Kidney epithelial cell (primary cell): ENCODE measurements at regions not wholly inside any gene's neighbourhood (a gene's known extent, or its start where the extent isn't known, plus 50 kb on each side); places are given as distances from the start of the nearest gene placed in this dataset.

Source experiments
- DNase-seq: peaks from one replicate; pipeline ENCODE4 v3.0.0-alpha.2; 2010; ENCODE audit warnings: low read depth
- H3K27me3 ChIP-seq: 2 replicates; pipeline ENCODE4 v1.6.0; 2011; ENCODE audit warnings: low read length; ENCODE audit not compliant: control insufficient read depth, insufficient read depth
- H3K36me3 ChIP-seq: 2 replicates; pipeline ENCODE4 v1.5.1; 2011; ENCODE audit warnings: low read length; ENCODE audit not compliant: control insufficient read depth, insufficient read depth
- H3K4me3 ChIP-seq: 2 replicates; pipeline ENCODE4 v1.5.1; 2011; ENCODE audit warnings: low read depth, mild to moderate bottlenecking, control low read depth, low read length
- TF ChIP-seq, protein P1 (sequence below): IDR thresholded peaks from 2 replicates; pipeline ENCODE4 v1.5.1; 2011; ENCODE audit warnings: mild to moderate bottlenecking, moderate library complexity, low read length, control low read depth, inconsistent platforms; ENCODE audit not compliant: insufficient read depth, poor library complexity, severe bottlenecking

DNA sequence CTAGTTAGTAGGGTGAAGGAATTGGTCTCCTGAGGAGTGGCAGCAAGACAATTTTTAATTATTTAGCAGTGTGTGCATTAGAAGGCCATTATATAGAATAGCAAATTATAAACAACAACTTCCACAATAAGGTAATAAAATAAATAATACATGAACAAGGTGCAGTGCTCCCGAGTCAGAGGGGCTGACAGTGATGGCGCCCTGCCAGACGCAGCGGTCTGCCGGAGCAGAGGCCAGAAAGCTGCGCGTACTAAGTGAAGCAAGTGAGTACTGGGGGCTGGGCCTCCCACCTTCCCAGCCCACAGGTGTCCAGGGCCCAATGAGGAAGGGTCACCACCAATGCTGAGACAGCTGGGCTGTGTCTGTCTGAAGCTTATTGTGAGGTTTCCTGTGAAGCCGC, 72.0 kb upstream of the VRK1 start:
- TF ChIP-seq, protein P1, sequence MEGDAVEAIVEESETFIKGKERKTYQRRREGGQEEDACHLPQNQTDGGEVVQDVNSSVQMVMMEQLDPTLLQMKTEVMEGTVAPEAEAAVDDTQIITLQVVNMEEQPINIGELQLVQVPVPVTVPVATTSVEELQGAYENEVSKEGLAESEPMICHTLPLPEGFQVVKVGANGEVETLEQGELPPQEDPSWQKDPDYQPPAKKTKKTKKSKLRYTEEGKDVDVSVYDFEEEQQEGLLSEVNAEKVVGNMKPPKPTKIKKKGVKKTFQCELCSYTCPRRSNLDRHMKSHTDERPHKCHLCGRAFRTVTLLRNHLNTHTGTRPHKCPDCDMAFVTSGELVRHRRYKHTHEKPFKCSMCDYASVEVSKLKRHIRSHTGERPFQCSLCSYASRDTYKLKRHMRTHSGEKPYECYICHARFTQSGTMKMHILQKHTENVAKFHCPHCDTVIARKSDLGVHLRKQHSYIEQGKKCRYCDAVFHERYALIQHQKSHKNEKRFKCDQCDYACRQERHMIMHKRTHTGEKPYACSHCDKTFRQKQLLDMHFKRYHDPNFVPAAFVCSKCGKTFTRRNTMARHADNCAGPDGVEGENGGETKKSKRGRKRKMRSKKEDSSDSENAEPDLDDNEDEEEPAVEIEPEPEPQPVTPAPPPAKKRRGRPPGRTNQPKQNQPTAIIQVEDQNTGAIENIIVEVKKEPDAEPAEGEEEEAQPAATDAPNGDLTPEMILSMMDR = no peak
- H3K36me3 ChIP-seq = no peaks in the 10 kb centered on the region

DNA sequence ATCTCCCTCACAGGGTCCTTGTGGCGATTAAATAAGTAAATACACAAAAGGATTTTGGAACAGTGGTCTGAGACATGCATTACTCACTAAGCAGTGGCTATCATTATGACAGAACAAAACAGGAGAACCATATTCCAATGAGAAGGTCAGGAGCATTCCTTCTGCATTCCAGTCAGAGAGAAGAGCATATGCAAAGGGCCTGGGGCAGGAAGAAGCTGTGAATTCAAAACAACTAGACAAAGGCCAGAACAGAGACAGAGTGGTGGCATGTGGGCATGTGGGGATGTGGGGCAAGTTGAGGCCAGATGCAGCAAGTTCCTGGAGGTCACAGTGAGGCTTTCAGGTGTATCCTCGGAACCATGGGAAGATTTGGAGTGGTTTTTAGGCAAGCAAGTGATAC, 70.1 kb upstream of the VRK1 start:
- DNase-seq = no peak
- peaks cover under 1% of the 10 kb centered on the region for H3K27me3 ChIP-seq
- TF ChIP-seq, protein P1 = no peak

More for the DNA sequence above, 72.0 kb upstream of the VRK1 start:
- DNase-seq = no peak
- H3K4me3 ChIP-seq = no peak overlapping the region
- H3K27me3 ChIP-seq = peaks cover 2% of the 10 kb centered on the region

DNA sequence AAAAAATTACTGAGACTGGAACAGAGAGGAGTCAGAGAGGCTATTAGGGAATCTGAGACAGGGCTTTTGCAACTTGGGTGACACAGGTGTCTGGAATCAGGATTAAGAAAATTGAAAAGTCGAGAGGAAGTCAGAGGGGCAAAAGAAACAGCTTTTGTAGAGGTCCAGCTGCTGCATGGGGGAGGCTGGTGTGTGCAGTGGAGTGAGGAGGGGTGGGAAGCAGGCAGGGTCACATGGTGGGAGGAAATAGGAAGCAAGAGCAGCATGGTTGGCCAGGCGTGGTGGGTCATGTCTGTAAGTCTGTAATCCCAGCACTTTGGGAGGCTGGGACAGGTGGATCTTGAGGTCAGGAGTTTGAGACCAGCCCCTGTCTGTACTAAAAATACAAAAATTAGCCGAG, 69.7 kb upstream of the VRK1 start:
- Histone ChIP-seq H3K36me3 (no peaks in the 10 kb centered on the region), H3K27me3 (no peaks in the 10 kb centered on the region), H3K4me3 (no peak overlapping the region)
- TF ChIP-seq, protein P1 = no peak
- no peak for DNase-seq

More for the DNA sequence above, 70.1 kb upstream of the VRK1 start:
- no peak overlapping the region for H3K4me3 ChIP-seq
- no peaks in the 10 kb centered on the region for H3K36me3 ChIP-seq

- TF ChIP-seq, protein P1 = no peak
- Histone ChIP-seq H3K36me3 (no peaks in the 10 kb centered on the region), H3K4me3 (no peak overlapping the region), H3K27me3 (peaks cover under 1% of the 10 kb centered on the region)
- DNase-seq = no peak
Observed at GRCh38 chr14:96727980-96728717, 69.0 kb upstream of the VRK1 start.

- TF ChIP-seq, protein P1 = no peak
- H3K4me3 ChIP-seq = no peak overlapping the region
- no peaks in the 10 kb centered on the region for H3K36me3 ChIP-seq
- H3K27me3 ChIP-seq = peaks cover 6% of the 10 kb centered on the region
- DNase-seq = no peak
Observed at GRCh38 chr14:96729889-96730288, 67.3 kb upstream of the VRK1 start.

- TF ChIP-seq, protein P1 = no peak
- DNase-seq = no peak
- Histone ChIP-seq H3K36me3 (no peaks in the 10 kb centered on the region), H3K4me3 (no peak overlapping the region), H3K27me3 (peaks cover 8% of the 10 kb centered on the region)
Observed at GRCh38 chr14:96730386-96730785, 66.8 kb upstream of the VRK1 start.
